ENCODE measurements at regions not wholly inside any gene's neighbourhood (a gene's known extent, or its start where the extent isn't known, plus 50 kb on each side); places are given as distances from the start of the nearest gene placed in this dataset.

GRCh38 chr2:128492966-128493811 lies 174.5 kb upstream of the HS6ST1 start:
- TF ChIP-seq YY1 (IDR thresholded peaks at IDR 0.05; ENCODE audit: low read depth) (no peak), FOXJ3 (CRISPR knock-in tag; IDR thresholded peaks at IDR 0.05) (no peak), NFIC (IDR thresholded peaks at IDR 0.05; ENCODE audit: borderline replicate concordance) (no peak)

All from SK-N-SH (cell line).